ENCODE measurements at regions not wholly inside any gene's neighbourhood (a gene's known extent, or its start where the extent isn't known, plus 50 kb on each side); places are given as distances from the start of the nearest gene placed in this dataset.

DNA sequence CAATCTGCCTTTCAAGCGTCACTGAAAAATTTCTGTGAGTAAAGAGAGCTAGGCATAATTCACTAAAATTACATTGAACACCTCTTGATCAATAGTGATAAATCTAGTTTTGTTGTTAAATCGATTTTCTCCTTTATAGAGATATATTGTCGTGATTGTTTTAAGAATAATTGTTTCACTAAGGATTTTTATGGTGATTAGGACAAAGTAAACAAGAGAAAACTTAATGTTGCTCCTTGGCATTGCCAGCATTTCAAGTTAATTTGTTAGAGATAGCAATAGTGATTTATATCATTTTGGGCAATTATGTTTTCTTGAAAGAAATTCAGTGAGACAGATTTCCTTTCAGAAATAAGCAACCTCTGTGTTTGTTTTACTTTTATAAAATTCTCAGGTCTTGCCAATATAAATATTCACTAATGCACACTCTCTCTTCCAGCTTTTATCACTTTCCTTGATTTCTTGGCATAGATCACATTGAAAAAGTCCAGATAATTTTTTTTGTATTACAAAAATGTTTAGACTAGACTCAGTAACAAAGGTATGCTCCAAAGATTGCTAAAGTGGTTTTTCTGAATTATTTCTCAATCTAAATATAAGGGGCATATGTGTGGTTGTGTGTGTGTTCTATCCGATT is 538.7 kb downstream of the TFEC start:
- Mint-ChIP-seq H3K9me3 (no peaks in the 10 kb centered on the region), H3K27me3 (peaks cover 6% of the 10 kb centered on the region), H3K4me3 (no peak overlapping the region), H3K36me3 (ENCODE audit: low read depth) (no peaks in the 10 kb centered on the region), H3K4me1 (no peaks in the 10 kb centered on the region), H3K27ac (no peak overlapping the region)
- no peak for ATAC-seq (replicated peaks)

DNA sequence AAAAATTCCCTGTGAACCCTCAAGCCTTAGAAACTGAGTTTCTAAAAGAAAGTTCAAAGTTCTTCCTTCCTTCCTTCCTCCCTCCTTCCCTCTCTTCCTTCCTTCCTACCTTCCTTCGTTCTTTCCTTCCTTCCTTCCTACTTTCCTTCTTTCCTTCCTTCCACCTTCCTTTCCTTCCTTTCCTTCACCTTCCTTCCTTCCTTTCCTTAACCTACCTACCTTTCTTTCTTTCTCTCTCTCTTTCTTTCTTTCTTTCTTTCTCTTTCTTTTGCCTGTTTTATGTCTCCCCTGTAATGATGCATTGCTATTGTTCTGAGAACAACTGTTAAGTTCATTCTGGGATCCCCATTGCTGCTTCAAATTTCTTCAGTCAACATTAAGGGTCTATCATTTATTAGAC is 551.1 kb downstream of the TFEC start:
- no peak for ATAC-seq (replicated peaks)
- Mint-ChIP-seq H3K4me3 (no peak overlapping the region), H3K27ac (no peak overlapping the region), H3K27me3 (peaks cover 23% of the 10 kb centered on the region), H3K4me1 (peaks cover 6% of the 10 kb centered on the region), H3K9me3 (no peaks in the 10 kb centered on the region), H3K36me3 (ENCODE audit: low read depth) (no peaks in the 10 kb centered on the region)

DNA sequence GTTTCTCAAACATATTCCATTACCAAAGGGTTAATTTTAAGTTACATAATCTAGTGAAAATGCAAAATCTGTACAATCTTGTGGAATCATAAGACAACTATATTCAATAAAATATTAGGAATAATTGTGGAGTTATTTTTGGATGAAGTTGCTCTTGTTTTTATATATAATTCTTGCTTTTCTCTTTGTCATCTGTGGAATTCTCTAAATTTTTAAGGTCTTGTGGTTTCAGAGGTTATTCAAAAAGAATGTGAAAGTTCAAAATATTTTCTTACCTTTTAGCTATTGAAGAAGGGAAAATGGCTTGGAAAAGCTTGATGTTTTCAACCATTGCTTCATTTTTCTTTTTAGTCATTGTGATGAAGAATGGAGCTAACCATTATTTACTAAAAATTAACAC is 552.1 kb downstream of the TFEC start:
- no peak overlapping the region for H3K4me3 Mint-ChIP-seq
- no peaks in the 10 kb centered on the region for H3K36me3 Mint-ChIP-seq (ENCODE audit: low read depth)
- peaks cover 6% of the 10 kb centered on the region for H3K4me1 Mint-ChIP-seq
- peaks cover 19% of the 10 kb centered on the region for H3K27me3 Mint-ChIP-seq
- H3K9me3 Mint-ChIP-seq = no peaks in the 10 kb centered on the region
- H3K27ac Mint-ChIP-seq = no peak overlapping the region
- ATAC-seq (replicated peaks) = no peak

DNA sequence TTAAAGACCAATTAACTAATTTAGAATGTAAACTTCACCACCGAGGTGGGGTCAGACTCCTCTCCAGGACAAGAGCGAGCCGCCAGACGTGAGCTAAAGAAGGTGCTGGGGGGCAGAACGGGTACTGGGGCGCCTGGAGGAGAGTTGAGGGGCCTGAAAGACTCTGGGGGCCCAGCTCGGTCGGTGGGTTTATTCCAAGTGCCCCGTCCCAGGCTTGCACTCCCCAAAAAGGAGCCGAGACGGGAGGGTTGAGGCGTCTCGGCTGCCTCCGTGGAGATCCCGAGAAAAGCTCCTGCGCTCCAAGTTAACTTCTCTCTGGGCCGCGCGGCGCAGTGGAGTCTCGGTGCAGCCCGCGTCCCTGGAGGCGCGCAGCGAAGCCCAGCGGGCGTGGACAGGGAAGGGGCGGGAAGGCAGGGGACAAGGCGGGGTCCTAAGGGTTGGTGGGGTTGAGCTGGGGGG is 553.3 kb downstream of the TFEC start:
- Mint-ChIP-seq H3K36me3 (ENCODE audit: low read depth) (no peaks in the 10 kb centered on the region), H3K27me3 (peaks cover 19% of the 10 kb centered on the region), H3K4me1 (peaks cover 6% of the 10 kb centered on the region), H3K9me3 (no peaks in the 10 kb centered on the region), H3K4me3 (peak overlapping the region; percentile 78), H3K27ac (no peak overlapping the region)
- peak; percentile 49 for ATAC-seq (replicated peaks)

DNA sequence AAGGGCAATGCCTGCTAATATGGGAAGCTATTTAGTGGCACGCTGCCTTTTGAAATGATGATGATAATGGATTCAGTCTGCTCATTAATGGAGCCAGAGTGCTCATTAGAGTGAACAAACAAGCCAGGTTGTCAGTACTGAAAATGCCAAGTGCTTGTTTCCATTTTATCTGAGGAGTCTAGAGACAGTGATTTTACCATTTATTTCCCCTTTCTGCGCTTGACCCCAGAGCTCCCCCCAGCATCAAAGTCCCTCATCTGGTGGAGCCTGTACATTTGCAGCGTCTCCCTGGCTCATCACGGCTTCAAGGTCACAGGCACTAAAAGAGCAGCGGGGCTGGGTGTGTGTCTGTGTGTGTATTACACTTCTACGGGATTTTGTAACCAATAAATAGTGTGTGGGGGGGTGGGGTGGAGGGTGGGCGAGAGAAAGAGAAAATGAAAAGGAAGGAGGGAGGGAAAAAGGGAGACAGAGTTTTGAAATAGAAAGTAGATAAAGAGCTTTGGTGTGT is 553.8 kb downstream of the TFEC start:
- peak; percentile 45 for ATAC-seq (replicated peaks)
- Mint-ChIP-seq H3K4me1 (peaks cover 6% of the 10 kb centered on the region), H3K36me3 (ENCODE audit: low read depth) (no peaks in the 10 kb centered on the region), H3K27ac (no peak overlapping the region), H3K4me3 (peak overlapping the region; percentile 78), H3K9me3 (no peaks in the 10 kb centered on the region), H3K27me3 (peaks cover 19% of the 10 kb centered on the region)

DNA sequence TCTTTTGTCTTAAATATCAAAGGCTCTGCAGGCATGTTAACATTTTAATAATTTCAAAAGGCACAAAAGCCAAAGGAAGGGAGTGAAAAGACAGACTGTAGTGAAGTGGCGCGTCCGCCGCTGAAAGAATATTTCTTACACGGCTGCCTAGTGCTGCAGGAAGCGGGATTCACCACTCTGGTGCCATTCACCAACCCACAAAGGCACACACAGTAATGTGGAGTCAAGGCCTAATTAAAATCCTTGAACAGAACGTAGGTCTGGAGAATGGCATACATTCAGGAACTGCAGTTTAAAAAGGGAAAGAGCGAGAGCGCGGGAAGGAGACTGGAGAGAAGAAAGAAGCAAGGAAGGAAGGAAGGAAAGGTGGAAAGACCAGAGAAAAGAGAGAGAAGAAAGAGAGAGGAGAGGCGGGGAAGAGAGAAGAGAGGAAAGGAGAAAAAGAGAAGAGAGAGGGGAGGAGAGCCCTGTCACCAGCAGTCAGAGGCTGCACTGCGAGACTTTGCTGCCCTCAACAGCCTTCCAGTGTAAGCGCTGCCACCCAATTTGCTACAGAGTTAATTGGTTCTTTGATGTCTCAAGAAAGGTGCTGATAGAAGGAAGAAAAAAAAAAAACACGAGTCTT is 554.0 kb downstream of the MDFIC start:
- Mint-ChIP-seq H3K4me1 (peaks cover 6% of the 10 kb centered on the region), H3K27me3 (peaks cover 19% of the 10 kb centered on the region), H3K9me3 (no peaks in the 10 kb centered on the region), H3K27ac (no peak overlapping the region), H3K36me3 (ENCODE audit: low read depth) (no peaks in the 10 kb centered on the region), H3K4me3 (peak overlapping the region; percentile 78)
- peak; percentile 57 for ATAC-seq (replicated peaks)

DNA sequence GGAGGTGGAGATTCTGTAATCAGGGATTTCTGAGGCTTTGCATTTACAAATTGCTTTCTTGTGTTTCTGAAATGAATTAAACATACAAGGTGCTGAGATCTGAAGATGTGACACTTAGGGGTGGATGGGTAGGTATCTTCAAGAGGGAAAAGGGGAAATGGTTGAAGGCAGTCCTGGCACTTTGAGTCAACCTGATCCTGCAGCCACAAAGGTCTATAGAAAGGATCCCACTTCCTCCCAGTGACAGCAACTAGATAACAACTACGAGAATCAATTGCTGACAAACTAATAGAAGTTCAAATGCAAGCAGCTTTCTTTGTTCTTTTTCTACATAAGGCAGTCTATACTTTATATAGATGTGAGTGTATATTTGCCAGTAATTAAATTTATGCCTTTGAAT is 553.3 kb downstream of the MDFIC start:
- Mint-ChIP-seq H3K27ac (no peak overlapping the region), H3K27me3 (peaks cover 16% of the 10 kb centered on the region), H3K4me1 (peaks cover 6% of the 10 kb centered on the region)

DNA sequence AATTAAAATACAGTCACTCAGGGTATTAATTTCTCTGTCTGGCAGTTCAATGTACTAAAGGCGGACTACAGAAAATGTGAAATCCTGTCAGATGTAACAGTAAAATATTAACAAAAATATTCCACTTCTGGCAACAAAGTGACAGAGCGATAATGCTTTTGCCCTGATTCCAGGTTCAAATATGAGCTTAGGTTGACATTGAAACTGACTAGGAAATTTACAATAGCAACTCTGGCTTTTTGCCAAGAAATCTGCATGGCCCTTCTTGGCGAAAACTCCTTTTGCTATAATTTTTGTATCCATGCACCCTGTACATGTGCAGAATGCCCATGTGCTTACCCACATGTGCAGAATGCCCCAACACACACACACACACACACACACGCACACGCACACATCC is 552.2 kb downstream of the MDFIC start:
- no peak for ATAC-seq (replicated peaks)
- Mint-ChIP-seq H3K4me3 (no peak overlapping the region), H3K4me1 (peaks cover 6% of the 10 kb centered on the region), H3K27ac (no peak overlapping the region), H3K9me3 (no peaks in the 10 kb centered on the region), H3K36me3 (ENCODE audit: low read depth) (no peaks in the 10 kb centered on the region), H3K27me3 (peaks cover 9% of the 10 kb centered on the region)

More for the DNA sequence above, 553.3 kb downstream of the MDFIC start:
- ATAC-seq (replicated peaks) = no peak
- Mint-ChIP-seq H3K9me3 (no peaks in the 10 kb centered on the region), H3K36me3 (ENCODE audit: low read depth) (no peaks in the 10 kb centered on the region), H3K4me3 (no peak overlapping the region)

DNA sequence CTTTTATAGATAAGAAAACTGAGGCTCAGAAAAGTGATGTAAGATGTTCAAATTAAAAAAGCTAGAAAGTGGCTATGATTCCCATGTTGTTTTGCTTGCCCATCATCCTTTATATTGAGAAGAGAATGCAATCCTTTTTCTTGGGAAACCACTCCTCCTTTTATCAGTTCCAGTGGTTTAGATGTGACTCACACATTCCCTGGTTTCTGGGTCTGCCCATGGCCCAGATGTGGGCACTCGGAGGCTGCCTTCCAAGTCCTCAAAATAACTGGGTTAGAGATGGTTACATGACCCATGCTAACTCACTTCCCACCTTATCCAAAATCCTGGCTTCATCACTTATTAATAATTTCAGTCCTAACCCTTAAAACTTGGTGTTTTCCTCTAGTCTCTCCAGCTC is 550.0 kb downstream of the MDFIC start:
- peaks cover 6% of the 10 kb centered on the region for H3K4me1 Mint-ChIP-seq
- H3K27ac Mint-ChIP-seq = no peak overlapping the region
- no peaks in the 10 kb centered on the region for H3K36me3 Mint-ChIP-seq (ENCODE audit: low read depth)
- no peak overlapping the region for H3K4me3 Mint-ChIP-seq
- ATAC-seq (replicated peaks) = no peak
- H3K27me3 Mint-ChIP-seq = peaks cover 4% of the 10 kb centered on the region
- H3K9me3 Mint-ChIP-seq = no peaks in the 10 kb centered on the region

DNA sequence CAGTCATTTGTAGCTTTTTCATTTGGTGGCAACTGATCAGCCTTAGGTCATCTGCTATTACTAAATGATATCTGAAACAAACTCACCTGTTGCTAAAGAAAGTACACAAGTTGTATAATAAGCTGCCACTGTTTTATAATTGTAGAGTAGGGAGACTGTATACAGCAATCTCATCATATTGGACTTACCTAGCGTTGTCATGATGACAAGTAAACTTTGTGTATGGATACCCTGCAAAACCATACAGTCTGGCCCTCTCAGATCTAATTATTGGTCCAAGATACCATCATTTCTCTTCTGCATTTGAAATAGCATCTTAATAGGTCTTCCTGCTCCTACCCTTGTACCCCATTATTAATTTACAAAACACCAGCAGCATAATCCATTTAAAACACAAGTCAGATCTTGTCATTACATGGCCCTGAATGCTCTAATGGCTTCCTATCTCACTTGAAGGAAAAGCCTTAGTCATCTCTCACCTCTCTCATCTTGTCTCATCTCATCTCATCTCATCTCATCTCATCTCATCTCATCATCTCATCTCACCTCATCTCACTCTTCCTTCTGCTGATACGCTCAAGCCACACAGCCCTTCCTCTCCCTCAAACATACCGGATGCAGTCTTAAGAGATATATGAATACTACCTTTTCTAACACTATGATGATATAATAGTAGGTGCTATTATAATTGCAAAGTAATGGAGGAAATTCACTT is 540.6 kb downstream of the MDFIC start:
- Mint-ChIP-seq H3K4me1 (no peaks in the 10 kb centered on the region), H3K36me3 (ENCODE audit: low read depth) (no peaks in the 10 kb centered on the region), H3K27ac (no peak overlapping the region), H3K4me3 (no peak overlapping the region), H3K9me3 (no peaks in the 10 kb centered on the region), H3K27me3 (peaks cover 6% of the 10 kb centered on the region)
- peak; percentile 46 for ATAC-seq (replicated peaks)

DNA sequence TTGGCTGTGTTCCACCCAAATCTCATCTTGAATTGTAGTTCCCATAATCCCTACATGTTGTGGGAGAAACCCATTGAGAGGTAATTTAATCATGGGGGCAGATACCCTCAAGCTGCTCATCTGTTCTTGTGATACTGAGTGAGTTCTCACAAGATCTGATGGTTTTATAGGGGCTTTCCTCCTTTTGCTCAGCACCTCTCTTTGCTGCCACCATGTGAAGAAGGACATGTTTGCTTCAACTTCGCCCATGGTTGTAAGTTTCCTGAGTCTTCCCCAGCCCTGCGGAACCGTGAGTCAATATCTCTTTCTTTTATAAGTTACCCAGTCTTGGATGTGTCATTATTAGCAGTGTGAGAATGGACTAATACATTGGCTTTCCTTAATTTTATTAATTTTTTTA is 527.8 kb downstream of the MDFIC start:
- Mint-ChIP-seq H3K27ac (no peak overlapping the region), H3K27me3 (peaks cover 6% of the 10 kb centered on the region), H3K4me3 (no peak overlapping the region), H3K36me3 (ENCODE audit: low read depth) (no peaks in the 10 kb centered on the region), H3K9me3 (no peaks in the 10 kb centered on the region), H3K4me1 (no peaks in the 10 kb centered on the region)
- no peak for ATAC-seq (replicated peaks)

DNA sequence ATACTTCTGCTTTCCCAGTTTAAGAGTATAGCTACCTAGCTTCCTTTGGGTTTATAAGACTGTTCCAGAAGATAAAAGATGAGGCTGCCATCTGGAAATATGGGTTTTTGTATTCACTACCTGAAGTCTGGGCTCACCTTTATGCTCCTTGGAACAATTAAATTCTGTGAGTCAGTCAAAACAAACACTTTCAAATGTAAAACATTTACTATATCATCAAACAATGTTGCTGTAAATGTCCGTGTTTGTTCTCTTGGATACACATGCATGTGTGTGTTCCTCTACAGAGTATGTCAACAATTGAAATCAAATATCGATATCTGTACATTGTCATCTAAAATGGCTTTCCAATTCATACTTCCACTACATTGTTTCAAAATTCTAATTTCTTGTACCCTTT is 525.6 kb downstream of the MDFIC start:
- no peaks in the 10 kb centered on the region for H3K9me3 Mint-ChIP-seq
- H3K4me1 Mint-ChIP-seq = no peaks in the 10 kb centered on the region
- no peak for ATAC-seq (replicated peaks)
- H3K36me3 Mint-ChIP-seq (ENCODE audit: low read depth) = no peaks in the 10 kb centered on the region
- peaks cover 9% of the 10 kb centered on the region for H3K27me3 Mint-ChIP-seq
- H3K4me3 Mint-ChIP-seq = no peak overlapping the region
- no peak overlapping the region for H3K27ac Mint-ChIP-seq

DNA sequence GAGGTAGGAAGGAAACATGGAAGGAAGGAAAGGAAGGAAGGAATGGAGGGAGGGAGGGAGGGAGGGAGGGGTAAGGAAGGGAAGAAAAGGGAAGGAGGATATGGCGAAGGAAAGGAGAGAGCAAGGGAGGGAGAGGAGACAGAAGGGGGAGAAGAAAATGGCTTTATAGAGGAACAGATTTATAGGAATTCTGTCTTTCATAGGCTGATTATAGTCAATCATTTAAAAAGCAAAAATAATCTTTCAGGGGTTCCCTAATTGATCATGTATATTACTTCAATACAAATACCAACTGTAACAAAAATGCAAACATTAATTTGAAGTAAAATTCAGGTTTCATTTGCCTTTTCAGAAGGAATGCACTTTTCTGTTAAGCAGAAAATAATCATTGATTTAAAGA is 519.1 kb downstream of the MDFIC start:
- ATAC-seq (replicated peaks) = no peak

DNA sequence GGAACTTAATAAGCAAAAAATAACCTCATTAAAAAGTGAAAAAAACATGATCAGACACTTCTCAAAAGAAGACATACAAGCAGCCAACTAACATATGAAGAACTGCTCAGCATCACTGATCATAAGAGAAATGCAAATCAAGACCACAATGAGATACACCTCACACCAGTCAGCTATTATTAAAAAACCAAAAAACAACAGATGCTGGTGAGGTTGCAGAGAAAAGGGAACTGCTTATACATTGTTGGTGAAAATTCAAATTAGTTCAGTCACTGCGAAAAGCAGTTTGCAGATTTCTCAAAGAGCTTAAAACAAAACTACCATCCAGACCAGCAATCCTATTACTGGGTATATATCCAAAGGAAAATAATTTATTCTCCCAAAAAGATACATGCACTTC is 513.3 kb downstream of the MDFIC start:
- no peaks in the 10 kb centered on the region for H3K9me3 Mint-ChIP-seq
- no peak for ATAC-seq (replicated peaks)
- no peaks in the 10 kb centered on the region for H3K27me3 Mint-ChIP-seq
- H3K4me1 Mint-ChIP-seq = no peaks in the 10 kb centered on the region
- H3K36me3 Mint-ChIP-seq (ENCODE audit: low read depth) = no peaks in the 10 kb centered on the region
- no peak overlapping the region for H3K4me3 Mint-ChIP-seq
- H3K27ac Mint-ChIP-seq = no peak overlapping the region

More for the DNA sequence above, 519.1 kb downstream of the MDFIC start:
- Mint-ChIP-seq H3K9me3 (no peaks in the 10 kb centered on the region), H3K27me3 (peaks cover 8% of the 10 kb centered on the region), H3K27ac (no peak overlapping the region), H3K4me3 (no peak overlapping the region), H3K4me1 (no peaks in the 10 kb centered on the region), H3K36me3 (ENCODE audit: low read depth) (no peaks in the 10 kb centered on the region)

DNA sequence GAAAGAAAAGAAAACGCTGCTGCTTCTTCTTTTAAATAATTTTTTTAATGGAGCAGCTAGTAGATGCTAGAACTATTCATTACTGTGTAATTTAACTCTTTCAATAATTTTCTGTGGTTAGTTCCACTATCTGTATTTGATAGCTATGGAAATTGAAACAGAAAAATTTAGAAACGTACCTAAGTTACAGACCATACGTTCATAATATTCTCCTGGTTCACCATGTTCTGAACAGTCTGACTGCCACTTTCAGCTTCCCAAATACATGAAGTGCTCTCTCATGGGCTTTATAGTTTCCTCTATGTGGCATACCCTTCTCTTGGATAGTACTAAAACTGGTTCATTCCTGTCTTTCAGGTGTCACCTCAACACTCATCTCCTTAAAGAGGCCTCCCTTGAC is 508.0 kb downstream of the MDFIC start:
- no peak for ATAC-seq (replicated peaks)
- H3K4me3 Mint-ChIP-seq = no peak overlapping the region
- no peaks in the 10 kb centered on the region for H3K36me3 Mint-ChIP-seq (ENCODE audit: low read depth)
- no peaks in the 10 kb centered on the region for H3K27me3 Mint-ChIP-seq
- no peaks in the 10 kb centered on the region for H3K9me3 Mint-ChIP-seq
- H3K27ac Mint-ChIP-seq = no peak overlapping the region
- no peaks in the 10 kb centered on the region for H3K4me1 Mint-ChIP-seq
